ENCODE measurements at regions not wholly inside any gene's neighbourhood (a gene's known extent, or its start where the extent isn't known, plus 50 kb on each side); places are given as distances from the start of the nearest gene placed in this dataset.
"Not testable (repeated sequence)": the region's sequence is repeated elsewhere in the genome, so short reads cannot be mapped to it uniquely, and the experiment has no call there.

DNA sequence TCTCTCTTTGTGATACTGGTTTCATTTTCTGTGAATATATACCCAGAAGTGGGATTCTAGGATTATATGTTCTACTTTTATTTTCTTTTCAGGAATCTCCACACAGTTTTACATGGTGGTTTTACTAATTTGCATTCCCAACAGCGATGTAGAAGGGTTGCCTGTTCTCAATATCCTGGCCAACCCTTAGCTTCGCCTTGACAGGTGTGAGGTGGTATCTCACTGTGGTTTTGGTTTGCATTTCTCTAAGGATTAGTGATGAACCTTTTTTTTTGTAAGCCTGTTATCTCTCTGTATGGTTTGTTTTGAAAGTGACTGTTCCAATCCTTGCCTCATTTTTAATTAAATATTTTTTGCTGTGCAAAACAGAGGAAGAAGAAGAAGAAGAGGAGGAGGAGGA is 937.7 kb downstream of the CDH8 start:
- TF ChIP-seq, protein P1, sequence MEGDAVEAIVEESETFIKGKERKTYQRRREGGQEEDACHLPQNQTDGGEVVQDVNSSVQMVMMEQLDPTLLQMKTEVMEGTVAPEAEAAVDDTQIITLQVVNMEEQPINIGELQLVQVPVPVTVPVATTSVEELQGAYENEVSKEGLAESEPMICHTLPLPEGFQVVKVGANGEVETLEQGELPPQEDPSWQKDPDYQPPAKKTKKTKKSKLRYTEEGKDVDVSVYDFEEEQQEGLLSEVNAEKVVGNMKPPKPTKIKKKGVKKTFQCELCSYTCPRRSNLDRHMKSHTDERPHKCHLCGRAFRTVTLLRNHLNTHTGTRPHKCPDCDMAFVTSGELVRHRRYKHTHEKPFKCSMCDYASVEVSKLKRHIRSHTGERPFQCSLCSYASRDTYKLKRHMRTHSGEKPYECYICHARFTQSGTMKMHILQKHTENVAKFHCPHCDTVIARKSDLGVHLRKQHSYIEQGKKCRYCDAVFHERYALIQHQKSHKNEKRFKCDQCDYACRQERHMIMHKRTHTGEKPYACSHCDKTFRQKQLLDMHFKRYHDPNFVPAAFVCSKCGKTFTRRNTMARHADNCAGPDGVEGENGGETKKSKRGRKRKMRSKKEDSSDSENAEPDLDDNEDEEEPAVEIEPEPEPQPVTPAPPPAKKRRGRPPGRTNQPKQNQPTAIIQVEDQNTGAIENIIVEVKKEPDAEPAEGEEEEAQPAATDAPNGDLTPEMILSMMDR (conservative IDR thresholded peaks at IDR 0.05) = no peak
- H3K27ac ChIP-seq = no peak overlapping the region

DNA sequence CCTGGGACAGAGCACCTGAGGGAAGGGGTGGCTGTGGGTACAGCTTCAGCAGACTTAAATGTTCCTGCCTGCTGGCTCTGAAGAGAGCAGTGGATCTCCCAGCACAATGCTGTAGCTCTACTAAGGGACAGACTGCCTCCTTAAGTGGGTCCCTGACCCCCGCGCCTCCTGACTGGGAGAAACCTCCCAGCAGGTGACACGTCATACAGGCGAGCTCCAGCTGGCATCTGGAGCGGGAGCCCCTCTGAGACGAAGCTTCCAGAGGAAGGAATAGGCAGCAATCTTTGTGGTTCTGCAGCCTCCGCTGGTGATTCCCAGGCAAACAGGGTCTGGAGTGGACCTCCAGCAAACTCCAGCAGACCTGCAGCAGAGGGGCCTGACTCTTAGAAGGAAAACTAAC is 944.9 kb downstream of the CDH8 start:
- H3K27ac ChIP-seq = not testable (repeated sequence)

DNA sequence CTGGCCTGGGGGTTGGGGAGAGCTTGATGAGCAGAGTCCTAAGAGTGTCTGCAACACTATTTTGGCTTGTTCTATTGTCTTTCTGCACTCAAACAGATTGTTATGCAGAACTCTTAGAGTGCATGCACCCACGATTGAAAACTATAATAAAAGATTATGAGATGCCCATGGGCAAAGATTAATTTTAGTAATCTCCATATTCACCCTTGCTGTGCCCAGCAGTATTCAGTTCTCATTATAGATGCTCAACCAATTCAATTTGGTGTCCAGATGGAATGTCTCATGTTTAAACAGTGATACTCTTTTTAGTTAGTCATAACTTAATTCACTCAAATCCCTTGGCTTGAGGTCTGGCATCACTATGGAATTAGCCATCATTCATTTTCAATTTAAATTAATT is 952.5 kb downstream of the CDH8 start:
- H3K27ac ChIP-seq = no peak overlapping the region
- TF ChIP-seq, protein P1 (conservative IDR thresholded peaks at IDR 0.05) = no peak

DNA sequence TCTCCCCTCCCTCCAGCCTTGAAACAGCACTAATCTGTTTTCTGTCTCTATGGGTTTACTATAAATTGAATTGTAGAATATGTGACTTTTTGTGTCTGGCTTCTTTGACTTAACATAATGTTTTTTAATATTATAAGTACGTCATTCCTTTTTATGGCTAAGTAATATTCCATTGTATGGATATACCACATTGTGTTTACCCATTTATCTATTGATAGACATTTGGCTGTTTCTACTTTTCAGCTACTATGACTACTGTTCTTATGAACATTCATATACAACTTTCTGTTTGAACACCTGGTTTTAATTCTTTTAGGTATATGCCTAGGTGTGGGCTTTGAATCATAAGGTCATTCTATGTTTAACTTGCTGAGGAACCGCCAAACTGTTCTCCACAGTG is 961.9 kb downstream of the CDH8 start:
- TF ChIP-seq, protein P1 (conservative IDR thresholded peaks at IDR 0.05) = no peak
- H3K27ac ChIP-seq = no peak overlapping the region

DNA sequence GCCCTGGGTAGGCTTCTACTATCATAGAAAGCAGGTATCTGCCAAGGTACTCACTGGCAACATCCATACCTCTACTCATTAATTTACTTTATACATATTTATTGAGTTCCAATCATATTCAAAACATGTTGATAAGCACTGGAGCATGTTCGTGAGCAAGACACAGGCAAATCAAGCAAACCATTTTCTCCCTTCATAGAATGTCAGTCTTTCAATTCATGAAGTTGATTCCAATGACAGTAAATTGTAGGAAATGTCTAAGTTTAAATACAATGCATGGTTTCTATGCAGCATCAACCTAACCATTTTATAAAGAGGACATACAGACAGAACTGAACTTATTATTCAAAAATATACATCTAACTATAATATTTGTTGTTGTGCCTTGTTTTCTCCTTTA is 978.6 kb downstream of the CDH8 start:
- no peak overlapping the region for H3K27ac ChIP-seq
- TF ChIP-seq, protein P1 (conservative IDR thresholded peaks at IDR 0.05) = no peak

DNA sequence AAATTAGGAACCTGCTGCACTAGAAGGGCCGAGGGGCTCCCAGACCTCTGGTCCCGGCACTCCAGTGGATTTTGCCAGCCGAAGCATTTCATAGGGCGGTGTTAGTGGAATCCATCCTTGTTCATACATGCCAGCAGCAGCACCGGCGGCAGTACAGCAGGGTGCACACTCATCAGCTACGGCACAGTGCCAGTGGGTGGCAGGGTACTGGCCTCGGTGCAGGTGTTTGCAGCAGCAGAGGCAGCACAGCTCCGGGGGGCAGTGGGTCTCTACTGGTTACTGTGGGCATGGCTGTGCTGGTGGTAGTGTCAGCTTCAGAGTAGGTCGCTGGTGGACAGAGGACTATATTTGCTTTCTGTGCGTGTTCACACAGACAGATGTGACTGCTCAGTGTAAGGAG is 985.7 kb downstream of the CDH8 start:
- H3K27ac ChIP-seq = no peak overlapping the region
- TF ChIP-seq, protein P1 (conservative IDR thresholded peaks at IDR 0.05) = no peak

DNA sequence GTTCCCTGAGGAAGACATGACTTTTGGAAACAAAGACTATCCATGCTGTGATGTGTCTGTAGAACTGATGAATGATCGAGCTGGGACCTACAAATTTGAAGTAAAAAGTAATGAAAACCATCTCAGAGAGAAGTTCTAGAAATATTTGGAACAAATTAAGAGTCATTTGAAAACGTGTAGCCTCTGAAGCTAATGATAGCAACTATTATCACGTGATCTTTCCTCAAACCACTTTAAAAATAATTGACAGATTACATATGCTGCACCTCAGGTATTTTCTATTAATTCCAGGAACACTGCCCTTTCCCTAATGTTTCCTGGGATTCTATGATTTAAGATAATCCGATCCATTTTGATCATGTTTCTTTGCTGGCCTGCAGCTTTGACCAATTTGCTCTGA is 990.3 kb downstream of the CDH8 start:
- TF ChIP-seq, protein P1 (conservative IDR thresholded peaks at IDR 0.05) = no peak
- no peak overlapping the region for H3K27ac ChIP-seq

DNA sequence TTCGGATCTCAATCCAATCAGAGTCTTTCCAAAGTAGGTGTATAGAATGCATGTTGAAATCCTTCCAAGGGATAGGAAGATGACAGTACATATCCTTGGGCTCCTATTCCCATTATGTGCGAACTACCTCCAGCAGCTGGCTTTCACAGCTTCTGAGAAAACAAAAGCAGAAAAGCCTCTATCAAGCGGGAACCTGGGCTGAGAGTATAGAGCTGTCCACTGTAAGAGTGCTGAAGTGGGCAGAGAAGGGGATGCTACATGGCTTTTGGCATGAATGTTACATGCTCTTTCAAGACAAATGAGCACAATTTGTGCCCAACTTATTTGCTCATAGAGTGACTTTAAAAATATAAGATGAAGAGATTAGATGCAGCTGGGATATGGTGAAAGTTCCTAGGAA is 993.5 kb downstream of the CDH8 start:
- H3K27ac ChIP-seq = no peak overlapping the region
- TF ChIP-seq, protein P1 (conservative IDR thresholded peaks at IDR 0.05) = no peak
